Spleen (tissue), 11 donors: ENCODE measurements at regions not wholly inside any gene's neighbourhood (a gene's known extent, or its start where the extent isn't known, plus 50 kb on each side); places are given as distances from the start of the nearest gene placed in this dataset.

Source experiments
- DNase-seq: peaks from one replicate; pipeline ENCODE4 v3.0.0-alpha.2; 2020
- H3K27ac ChIP-seq, 8 donors: fragments of 200-600 bp; sonication (generic) in 7 of 8; 1 replicate in 4 of 8; 2 replicates in 4 of 8; pipeline versions ENCODE4 v1.5.0 to v1.8.0; 2016 to 2021; ENCODE audit warnings: inconsistent platforms in 4 of 8, mild to moderate bottlenecking in 4 of 8, moderate library complexity in 1 of 8
- H3K27me3 ChIP-seq, 7 donors: fragments of 200-600 bp; sonication (generic) in 6 of 7; replicated peaks in 1 of 7; 1 replicate in 4 of 7; 2 replicates in 3 of 7; pipeline versions ENCODE4 v1.5.0 to v1.8.0; 2016 to 2021; ENCODE audit warnings: inconsistent platforms in 3 of 7, mild to moderate bottlenecking in 1 of 7
- H3K36me3 ChIP-seq, 6 donors: fragments of 200-600 bp; sonication (generic) in 5 of 6; 1 replicate in 4 of 6; 2 replicates in 2 of 6; pipeline versions ENCODE4 v1.5.0 to v1.8.0; 2016 to 2021; ENCODE audit warnings: inconsistent platforms in 2 of 6
- H3K4me1 ChIP-seq, 6 donors: fragments of 200-600 bp; sonication (generic) in 5 of 6; 1 replicate in 3 of 6; 2 replicates in 3 of 6; pipeline versions ENCODE4 v1.5.0 to v1.8.0; 2016 to 2021; ENCODE audit warnings: inconsistent platforms in 3 of 6
- H3K4me3 ChIP-seq, 8 donors: fragments of 200-600 bp; sonication (generic) in 7 of 8; 1 replicate in 4 of 8; 2 replicates in 4 of 8; pipeline versions ENCODE4 v1.5.0 to v1.8.0; 2016 to 2021; ENCODE audit warnings: inconsistent platforms in 4 of 8, mild to moderate bottlenecking in 4 of 8, moderate library complexity in 2 of 8
- H3K9me3 ChIP-seq, 8 donors: fragments of 200-600 bp; sonication (generic) in 7 of 8; 1 replicate in 4 of 8; 2 replicates in 4 of 8; pipeline versions ENCODE4 v1.5.0 to v1.8.0; 2016 to 2021; ENCODE audit warnings: inconsistent platforms in 4 of 8
- CTCF ChIP-seq, 11 experiments: fragments of 200-600 bp in 7 of 11; fragments of 450-650 bp in 4 of 11; sonication (generic) in 4 of 11; IDR thresholded peaks in 8 of 11; conservative IDR thresholded peaks in 3 of 11; 1 replicate in 7 of 11; 2 replicates in 4 of 11; pipeline versions ENCODE4 v1.4.0 to v1.8.0; 2016 to 2021; ENCODE audit warnings: antibody characterized with exemption in 11 of 11, inconsistent platforms in 4 of 11, mild to moderate bottlenecking in 1 of 11
- POLR2A ChIP-seq, 3 donors: fragments of 450-650 bp; IDR thresholded peaks; one replicate each; pipeline ENCODE4 v1.5.1; 2017; ENCODE audit warnings: antibody characterized with exemption in 3 of 3, mild to moderate bottlenecking in 1 of 3
- POLR2AphosphoS5 ChIP-seq, 3 donors: sonication (generic); formaldehyde crosslinking; IDR thresholded peaks; one replicate each; pipeline ENCODE4 v1.5.1; 2017; ENCODE audit warnings: antibody characterized with exemption in 3 of 3
- WGBS, 5 donors: extraction: QIAGEN DNeasy Blood & Tissue Kit in 3 of 5; methylation state at CpG; one replicate each; pipeline versions ENCODE4 v1.1.5 to v1.1.7; 2013 to 2018; 5-methylcytosine and 5-hydroxymethylcytosine counted together
- intact Hi-C: fragments of 100-400 bp; cut with DNase I; formaldehyde crosslinking; loops from one replicate; pipeline ENCODE4 v1.15.0; 2023; ENCODE audit warnings: low total_unique reads
- donor health status: healthy with polysubstance abuse.
- donor health status: DM: no; HTN: no; CAD: no; lungs with moderate emphysema.
- donor health status: DM: no; HTN: no; CAD: no.
- donor health status: Bipolar disorder and iron deficiency.
- donor health status: healthy.
- donor health status: DM: no; HTN: no; CAD: no.
- donor health status: DM: yes; HTN: yes; CAD: no.

DNA sequence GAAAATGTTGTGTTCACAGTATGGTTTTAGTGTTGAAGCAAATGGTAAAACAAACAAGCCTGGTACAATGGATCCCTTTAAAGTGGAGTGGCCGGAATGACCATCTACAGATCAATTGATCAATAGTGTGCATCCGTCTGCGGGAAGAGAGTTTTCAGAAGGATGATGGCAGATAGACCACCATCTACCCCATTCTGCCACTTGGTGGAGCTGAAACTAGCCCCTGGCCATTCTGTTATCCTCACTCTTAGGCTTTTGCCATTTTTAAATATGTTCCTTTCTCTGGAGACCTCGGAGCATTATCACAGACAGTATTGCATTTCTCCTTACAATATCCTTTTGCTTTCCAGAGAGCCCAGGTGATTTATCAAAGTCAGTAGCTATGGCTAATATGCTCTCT is 258.9 kb upstream of the CFAP20DC start:
- intact Hi-C loops, result no loop called here
- Histone ChIP-seq H3K9me3 (no peaks in the 10 kb centered on the region), H3K4me1 (no peaks in the 10 kb centered on the region), H3K27me3 (no peaks in the 10 kb centered on the region), H3K4me3 (no peak overlapping the region), H3K27ac (no peak overlapping the region), H3K36me3 (no peaks in the 10 kb centered on the region)
- WGBS, 5 donors, result 83 to 92% (median 89%) methylated on average over 4 of the region's 4 CpGs
- TF ChIP-seq CTCF (IDR thresholded peaks at IDR 0.05 in 8 of 11, conservative IDR thresholded peaks at IDR 0.05 in 3 of 11), result no peak
- no peak for TF ChIP-seq POLR2A (IDR thresholded peaks at IDR 0.05)
- no peak for DNase-seq

DNA sequence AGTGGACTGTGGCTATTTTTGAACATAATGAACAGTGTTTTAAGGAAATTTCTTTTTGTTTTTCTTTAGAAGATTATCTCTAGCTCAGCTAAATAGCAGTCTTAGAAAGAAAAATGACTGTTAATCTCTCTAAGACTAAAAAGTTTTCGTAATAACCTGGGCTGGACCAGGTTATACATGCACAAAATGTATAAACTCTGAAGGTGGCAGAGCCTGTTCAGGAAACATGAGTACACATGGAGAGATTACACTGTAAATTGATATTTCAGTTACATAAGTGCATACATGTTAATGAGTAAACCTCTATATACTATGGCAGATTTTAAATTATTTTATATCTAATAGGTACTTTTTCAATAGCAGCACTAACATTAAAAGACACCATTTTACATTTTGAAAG is 258.2 kb upstream of the CFAP20DC start:
- no peaks in the 10 kb centered on the region for H3K36me3 ChIP-seq
- H3K4me1 ChIP-seq, result no peaks in the 10 kb centered on the region
- TF ChIP-seq POLR2AphosphoS5 (IDR thresholded peaks at IDR 0.05) (no peak), CTCF (IDR thresholded peaks at IDR 0.05 in 8 of 11, conservative IDR thresholded peaks at IDR 0.05 in 3 of 11) (no peak), POLR2A (IDR thresholded peaks at IDR 0.05) (no peak)
- no peaks in the 10 kb centered on the region for H3K27me3 ChIP-seq
- WGBS, 5 donors, result 89 to 94% (median 92%) methylated on average over 1 of the region's 1 CpG
- no peak overlapping the region for H3K27ac ChIP-seq
- DNase-seq, result no peak
- intact Hi-C loops, result no loop called here
- no peaks in the 10 kb centered on the region for H3K9me3 ChIP-seq
- H3K4me3 ChIP-seq, result no peak overlapping the region

GRCh38 chr3:59306436-59306835 is 256.6 kb upstream of the CFAP20DC start:
- no peak overlapping the region for H3K4me3 ChIP-seq
- TF ChIP-seq POLR2A (IDR thresholded peaks at IDR 0.05), result no peak
- no peak for TF ChIP-seq POLR2AphosphoS5 (IDR thresholded peaks at IDR 0.05)
- no peak for TF ChIP-seq CTCF (IDR thresholded peaks at IDR 0.05 in 8 of 11, conservative IDR thresholded peaks at IDR 0.05 in 3 of 11)
- no peaks in the 10 kb centered on the region for H3K36me3 ChIP-seq
- DNase-seq, result no peak
- intact Hi-C loops, result no loop called here
- H3K9me3 ChIP-seq, result no peaks in the 10 kb centered on the region
- H3K27ac ChIP-seq, result no peak overlapping the region
- WGBS, 5 donors, result 92 to 99% (median 95%) methylated on average over 3 of the region's 3 CpGs
- peaks cover 0 to 7% (median 0%) of the 10 kb centered on the region in 6 donors for H3K4me1 ChIP-seq
- no peaks in the 10 kb centered on the region for H3K27me3 ChIP-seq

DNA sequence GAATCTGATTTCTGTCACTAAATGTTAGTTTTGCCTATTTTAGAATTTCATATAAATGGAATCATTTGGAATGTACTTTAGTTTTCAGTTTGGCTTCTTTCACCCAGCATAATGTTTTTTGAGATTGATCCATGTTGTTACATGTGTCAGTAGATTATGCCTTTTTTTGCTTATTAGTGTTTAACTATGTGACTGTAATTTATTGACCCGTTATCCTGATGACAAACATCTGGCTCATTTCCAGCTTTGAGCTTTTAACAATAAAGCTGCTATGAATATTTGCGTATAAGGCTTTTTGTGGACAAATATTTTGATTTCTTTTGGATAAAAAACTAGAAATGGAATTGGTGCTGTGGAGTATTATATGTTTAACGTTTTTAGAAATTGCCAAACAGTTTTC is 254.5 kb upstream of the CFAP20DC start:
- Histone ChIP-seq H3K27me3 (no peaks in the 10 kb centered on the region), H3K36me3 (no peaks in the 10 kb centered on the region), H3K4me3 (no peak overlapping the region), H3K9me3 (no peaks in the 10 kb centered on the region), H3K4me1 (peaks cover 0 to 22% (median 5%) of the 10 kb centered on the region in 6 donors), H3K27ac (no peak overlapping the region)
- TF ChIP-seq CTCF (IDR thresholded peaks at IDR 0.05 in 8 of 11, conservative IDR thresholded peaks at IDR 0.05 in 3 of 11) (no peak), POLR2AphosphoS5 (IDR thresholded peaks at IDR 0.05) (no peak), POLR2A (IDR thresholded peaks at IDR 0.05) (no peak)
- no peak for DNase-seq
- intact Hi-C loops, result no loop called here
- 72 to 84% (median 79%) methylated on average over 3 of the region's 3 CpGs for WGBS, 5 donors
